Gastroesophageal sphincter (tissue), 4 donors: ENCODE measurements at regions not wholly inside any gene's neighbourhood (a gene's known extent, or its start where the extent isn't known, plus 50 kb on each side); places are given as distances from the start of the nearest gene placed in this dataset.
"Not testable (repeated sequence)": the region's sequence is repeated elsewhere in the genome, so short reads cannot be mapped to it uniquely, and the experiment has no call there.

ENCODE experiments used
- ATAC-seq: fragments of 150-250 bp; one replicate; pipeline ENCODE4 v1.9.1; 2016; ENCODE audit warnings: mild to moderate bottlenecking, moderate library complexity
- H3K27ac ChIP-seq, 4 donors: fragments of 200-600 bp; sonication (generic) in 3 of 4; 1 replicate in 3 of 4; 2 replicates in 1 of 4; pipeline ENCODE4 v1.5.1; 2016 to 2019
- H3K27me3 ChIP-seq: fragments of 200-600 bp; sonication (generic); one replicate; pipeline ENCODE4 v1.5.1; 2019
- H3K36me3 ChIP-seq, 2 donors: fragments of 200-600 bp; sonication (generic); one replicate each; pipeline ENCODE4 v1.5.1; 2019; ENCODE audit warnings: control low read depth in 1 of 2
- H3K4me1 ChIP-seq, 3 donors: fragments of 200-600 bp; sonication (generic); 1 replicate in 2 of 3; 2 replicates in 1 of 3; pipeline ENCODE4 v1.5.1; 2016 to 2019; ENCODE audit warnings: control low read depth in 2 of 3
- H3K4me3 ChIP-seq, 2 donors: fragments of 200-600 bp; sonication (generic); one replicate each; pipeline ENCODE4 v1.5.1; 2019; ENCODE audit warnings: mild to moderate bottlenecking in 1 of 2, moderate library complexity in 1 of 2
- H3K9me3 ChIP-seq, 3 donors: fragments of 200-600 bp; sonication (generic); one replicate each; pipeline ENCODE4 v1.5.1; 2017 to 2019; ENCODE audit warnings: control low read depth in 2 of 3
- EP300 ChIP-seq: sonication (generic); formaldehyde crosslinking; IDR thresholded peaks from one replicate; pipeline ENCODE4 v1.6.1; 2017; ENCODE audit warnings: antibody characterized with exemption, mild to moderate bottlenecking
- POLR2A ChIP-seq, 2 donors: fragments of 450-650 bp; IDR thresholded peaks; one replicate each; pipeline ENCODE4 v1.6.1; 2017; ENCODE audit warnings: antibody characterized with exemption in 2 of 2, mild to moderate bottlenecking in 2 of 2, moderate library complexity in 1 of 2
- POLR2AphosphoS5 ChIP-seq: sonication (generic); formaldehyde crosslinking; IDR thresholded peaks from one replicate; pipeline ENCODE4 v1.6.1; 2017; ENCODE audit warnings: antibody characterized with exemption
- WGBS, 2 donors: methylation state at CpG; one replicate each; pipeline ENCODE4 v1.1.5; 2018; ENCODE audit warnings: low coverage in 1 of 2; 5-methylcytosine and 5-hydroxymethylcytosine counted together
- TF ChIP-seq, protein P1 (sequence below), 4 experiments: fragments of 200-600 bp in 2 of 4; fragments of 450-650 bp in 2 of 4; sonication (generic) in 1 of 4; IDR thresholded peaks; one replicate each; pipeline ENCODE4 v1.5.1; 2017 to 2019; ENCODE audit warnings: antibody characterized with exemption in 4 of 4, mild to moderate bottlenecking in 2 of 4, moderate library complexity in 2 of 4

GRCh38 chr4:43148481-43148880 lies 256.0 kb downstream of the GRXCR1 start:
- ATAC-seq: no peak
- Histone ChIP-seq H3K4me1 (no peaks in the 10 kb centered on the region), H3K27ac (no peak overlapping the region), H3K36me3 (no peaks in the 10 kb centered on the region), H3K27me3 (no peaks in the 10 kb centered on the region), H3K4me3 (no peak overlapping the region), H3K9me3 (no peaks in the 10 kb centered on the region)
- TF ChIP-seq, protein P1, sequence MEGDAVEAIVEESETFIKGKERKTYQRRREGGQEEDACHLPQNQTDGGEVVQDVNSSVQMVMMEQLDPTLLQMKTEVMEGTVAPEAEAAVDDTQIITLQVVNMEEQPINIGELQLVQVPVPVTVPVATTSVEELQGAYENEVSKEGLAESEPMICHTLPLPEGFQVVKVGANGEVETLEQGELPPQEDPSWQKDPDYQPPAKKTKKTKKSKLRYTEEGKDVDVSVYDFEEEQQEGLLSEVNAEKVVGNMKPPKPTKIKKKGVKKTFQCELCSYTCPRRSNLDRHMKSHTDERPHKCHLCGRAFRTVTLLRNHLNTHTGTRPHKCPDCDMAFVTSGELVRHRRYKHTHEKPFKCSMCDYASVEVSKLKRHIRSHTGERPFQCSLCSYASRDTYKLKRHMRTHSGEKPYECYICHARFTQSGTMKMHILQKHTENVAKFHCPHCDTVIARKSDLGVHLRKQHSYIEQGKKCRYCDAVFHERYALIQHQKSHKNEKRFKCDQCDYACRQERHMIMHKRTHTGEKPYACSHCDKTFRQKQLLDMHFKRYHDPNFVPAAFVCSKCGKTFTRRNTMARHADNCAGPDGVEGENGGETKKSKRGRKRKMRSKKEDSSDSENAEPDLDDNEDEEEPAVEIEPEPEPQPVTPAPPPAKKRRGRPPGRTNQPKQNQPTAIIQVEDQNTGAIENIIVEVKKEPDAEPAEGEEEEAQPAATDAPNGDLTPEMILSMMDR (IDR thresholded peaks at IDR 0.05): no peak
- no peak for TF ChIP-seq EP300
- no peak for TF ChIP-seq POLR2A (IDR thresholded peaks at IDR 0.05)
- no peak for TF ChIP-seq POLR2AphosphoS5
- 40 to 86% methylated on average over 1 to 2 of the region's 2 CpGs for WGBS, 2 donors

GRCh38 chr4:43163101-43163792 lies 270.7 kb downstream of the GRXCR1 start:
- H3K9me3 ChIP-seq: no peaks in the 10 kb centered on the region
- no peaks in the 10 kb centered on the region for H3K27me3 ChIP-seq
- 70 to 76% methylated on average over 5 of the region's 5 CpGs for WGBS, 2 donors
- no peak for ATAC-seq
- no peaks in the 10 kb centered on the region for H3K4me1 ChIP-seq
- H3K36me3 ChIP-seq: no peaks in the 10 kb centered on the region
- no peak for TF ChIP-seq POLR2AphosphoS5
- TF ChIP-seq, protein P1 (IDR thresholded peaks at IDR 0.05): no peak
- TF ChIP-seq EP300: no peak
- no peak for TF ChIP-seq POLR2A (IDR thresholded peaks at IDR 0.05)
- no peak overlapping the region for H3K27ac ChIP-seq
- H3K4me3 ChIP-seq: no peak overlapping the region

- 70 to 94% methylated on average over 3 to 4 of the region's 4 CpGs for WGBS, 2 donors
- Histone ChIP-seq H3K36me3 (no peaks in the 10 kb centered on the region), H3K4me3 (no peak overlapping the region), H3K4me1 (no peaks in the 10 kb centered on the region), H3K27ac (no peak overlapping the region), H3K9me3 (no peaks in the 10 kb centered on the region), H3K27me3 (no peaks in the 10 kb centered on the region)
- TF ChIP-seq EP300 (no peak), POLR2A (IDR thresholded peaks at IDR 0.05) (no peak), POLR2AphosphoS5 (no peak)
- TF ChIP-seq, protein P1 (IDR thresholded peaks at IDR 0.05): no peak
- no peak for ATAC-seq
Observed at GRCh38 chr4:43189741-43190140, 297.2 kb downstream of the GRXCR1 start.

- H3K27me3 ChIP-seq, H3K4me1 ChIP-seq, H3K9me3 ChIP-seq, H3K36me3 ChIP-seq, ATAC-seq, H3K27ac ChIP-seq, H3K4me3 ChIP-seq: not testable (repeated sequence)
- WGBS, 2 donors: 76 to 88% methylated on average over 1 of the region's 1 CpG
Observed at GRCh38 chr4:43212576-43212975, 320.1 kb downstream of the GRXCR1 start.

- Histone ChIP-seq H3K27me3 (no peaks in the 10 kb centered on the region), H3K4me3 (no peak overlapping the region), H3K27ac (no peak overlapping the region), H3K4me1 (no peaks in the 10 kb centered on the region), H3K36me3 (no peaks in the 10 kb centered on the region), H3K9me3 (no peaks in the 10 kb centered on the region)
- 79 to 97% methylated on average over 3 of the region's 3 CpGs for WGBS, 2 donors
- TF ChIP-seq, protein P1 (IDR thresholded peaks at IDR 0.05): no peak
- TF ChIP-seq EP300 (no peak), POLR2AphosphoS5 (no peak), POLR2A (IDR thresholded peaks at IDR 0.05) (no peak)
- ATAC-seq: no peak
Observed at GRCh38 chr4:43223820-43224219, 331.3 kb downstream of the GRXCR1 start.
